Caco-2 (cell line): ENCODE measurements at regions not wholly inside any gene's neighbourhood (a gene's known extent, or its start where the extent isn't known, plus 50 kb on each side); places are given as distances from the start of the nearest gene placed in this dataset.

Experiments used
- BruUV-seq: library from RNA; stranded (reverse); fragments of 400-500 nt; replicated peaks from 2 replicates; lab custom pipeline; 2021; lab: Mats Ljungman, UMichigan
- CTCF ChIA-PET: fragments of 300-600 bp; sonication (Branson Sonifier 250); formaldehyde crosslinking; loops from one replicate; lab custom pipeline; 2022; ENCODE audit warnings: antibody characterized with exemption; lab: Charles Lee
- POLR2A ChIA-PET: fragments of 300-600 bp; sonication (Branson Sonifier 250); formaldehyde crosslinking; loops from one replicate; lab custom pipeline; 2022; ENCODE audit warnings: antibody characterized with exemption; lab: Charles Lee
- DNase-seq, 2 experiments: peaks; one replicate each; pipeline versions ENCODE4 v3.0.0 to v3.0.0-alpha.2; 2020 to 2022
- H3K27me3 ChIP-seq: replicated peaks from 2 replicates; pipeline ENCODE4 v1.6.0; 2011; ENCODE audit warnings: low read length; ENCODE audit not compliant: control insufficient read depth, insufficient read depth
- H3K36me3 ChIP-seq: 2 replicates; pipeline ENCODE4 v1.5.1; 2011; ENCODE audit warnings: low read length; ENCODE audit not compliant: control insufficient read depth, insufficient read depth
- H3K4me1 ChIP-seq: fragments of 250-450 bp; sonication (Bioruptor Pico); 2 replicates; pipeline ENCODE4 v1.5.1; 2020; ENCODE audit warnings: mild to moderate bottlenecking
- H3K4me3 ChIP-seq: 2 replicates; pipeline ENCODE4 v1.5.1; 2011; ENCODE audit warnings: low read depth, mild to moderate bottlenecking, control low read depth, low read length
- H3K9me3 ChIP-seq: fragments of 250-450 bp; sonication (Bioruptor Pico); 2 replicates; pipeline ENCODE4 v1.5.1; 2020; ENCODE audit warnings: mild to moderate bottlenecking, moderate library complexity
- H3K27ac Mint-ChIP-seq: one replicate; pipeline ENCODE4 v1.8.0; 2022; ENCODE audit warnings: mixed read lengths; ENCODE audit not compliant: unreplicated experiment
- H3K27me3 Mint-ChIP-seq: one replicate; pipeline ENCODE4 v1.8.0; 2022; ENCODE audit warnings: mixed read lengths; ENCODE audit not compliant: insufficient read depth, unreplicated experiment
- H3K36me3 Mint-ChIP-seq: one replicate; pipeline ENCODE4 v1.8.0; 2022; ENCODE audit warnings: mild to moderate bottlenecking, mixed read lengths; ENCODE audit not compliant: insufficient read depth, unreplicated experiment
- H3K4me1 Mint-ChIP-seq: one replicate; pipeline ENCODE4 v1.8.0; 2022; ENCODE audit warnings: low read depth, mixed read lengths; ENCODE audit not compliant: unreplicated experiment
- H3K4me3 Mint-ChIP-seq: one replicate; pipeline ENCODE4 v1.8.0; 2022; ENCODE audit warnings: mild to moderate bottlenecking, moderate library complexity, mixed read lengths; ENCODE audit not compliant: unreplicated experiment
- H3K9me3 Mint-ChIP-seq: one replicate; pipeline ENCODE4 v1.8.0; 2022; ENCODE audit warnings: mixed read lengths; ENCODE audit not compliant: unreplicated experiment
- intact Hi-C: fragments of 100-400 bp; cut with micrococcal nuclease; formaldehyde crosslinking; loops from one replicate; pipeline ENCODE4 v1.10.0; 2022; ENCODE audit not compliant: unreplicated experiment
- TF ChIP-seq, protein P1 (sequence below), 2 experiments: fragments of 200-600 bp in 1 of 2; IDR thresholded peaks; 1 replicate in 1 of 2; 2 replicates in 1 of 2; pipeline versions ENCODE4 v1.5.1 to v1.8.0; 2011 to 2022; ENCODE audit warnings: antibody characterized with exemption in 1 of 2, control low read depth in 1 of 2, inconsistent platforms in 1 of 2, low read depth in 1 of 2, low read length in 1 of 2, mild to moderate bottlenecking in 1 of 2, moderate library complexity in 1 of 2; ENCODE audit not compliant: insufficient read depth in 1 of 2, severe bottlenecking in 1 of 2, unreplicated experiment in 1 of 2

DNA sequence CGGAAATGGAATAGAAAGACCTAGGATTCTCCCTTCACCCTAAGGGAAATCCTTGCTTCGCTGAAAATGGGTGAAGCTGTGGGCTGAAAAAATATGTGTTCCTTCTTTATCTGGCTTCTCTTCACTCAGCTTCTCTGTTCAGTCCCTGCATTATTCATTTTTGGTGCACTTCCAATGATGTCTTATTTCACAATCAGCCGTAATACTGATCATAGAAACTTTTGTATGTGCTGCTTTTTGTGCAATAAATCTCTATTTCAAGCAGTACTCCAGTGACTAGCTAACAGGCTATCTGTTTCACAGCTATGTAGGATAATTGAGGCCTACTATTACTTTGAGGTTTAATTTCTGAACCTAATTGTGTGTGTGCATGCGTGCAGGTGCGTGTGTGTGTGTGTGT, 144.6 kb downstream of the FOXL1 start:
- no peaks in the 10 kb centered on the region for H3K36me3 ChIP-seq
- no peaks in the 10 kb centered on the region for H3K9me3 ChIP-seq
- TF ChIP-seq, protein P1, sequence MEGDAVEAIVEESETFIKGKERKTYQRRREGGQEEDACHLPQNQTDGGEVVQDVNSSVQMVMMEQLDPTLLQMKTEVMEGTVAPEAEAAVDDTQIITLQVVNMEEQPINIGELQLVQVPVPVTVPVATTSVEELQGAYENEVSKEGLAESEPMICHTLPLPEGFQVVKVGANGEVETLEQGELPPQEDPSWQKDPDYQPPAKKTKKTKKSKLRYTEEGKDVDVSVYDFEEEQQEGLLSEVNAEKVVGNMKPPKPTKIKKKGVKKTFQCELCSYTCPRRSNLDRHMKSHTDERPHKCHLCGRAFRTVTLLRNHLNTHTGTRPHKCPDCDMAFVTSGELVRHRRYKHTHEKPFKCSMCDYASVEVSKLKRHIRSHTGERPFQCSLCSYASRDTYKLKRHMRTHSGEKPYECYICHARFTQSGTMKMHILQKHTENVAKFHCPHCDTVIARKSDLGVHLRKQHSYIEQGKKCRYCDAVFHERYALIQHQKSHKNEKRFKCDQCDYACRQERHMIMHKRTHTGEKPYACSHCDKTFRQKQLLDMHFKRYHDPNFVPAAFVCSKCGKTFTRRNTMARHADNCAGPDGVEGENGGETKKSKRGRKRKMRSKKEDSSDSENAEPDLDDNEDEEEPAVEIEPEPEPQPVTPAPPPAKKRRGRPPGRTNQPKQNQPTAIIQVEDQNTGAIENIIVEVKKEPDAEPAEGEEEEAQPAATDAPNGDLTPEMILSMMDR (IDR thresholded peaks at IDR 0.05; ENCODE audit: insufficient read depth in 1 of 2, low read depth in 1 of 2, low read length in 1 of 2, severe bottlenecking in 1 of 2, unreplicated experiment in 1 of 2) = no peak
- ChIA-PET POLR2A (no interaction called here), CTCF (no interaction called here)
- no peaks in the 10 kb centered on the region for H3K4me1 Mint-ChIP-seq
- H3K4me3 ChIP-seq = no peak overlapping the region
- peaks cover 19% of the 10 kb centered on the region for H3K27me3 Mint-ChIP-seq
- no peaks in the 10 kb centered on the region for H3K36me3 Mint-ChIP-seq
- DNase-seq = no peak
- no TSS peak for BruUV-seq
- no peaks in the 10 kb centered on the region for H3K27me3 ChIP-seq
- no peaks in the 10 kb centered on the region for H3K4me1 ChIP-seq
- H3K4me3 Mint-ChIP-seq = no peak overlapping the region
- no peak overlapping the region for H3K27ac Mint-ChIP-seq
- H3K9me3 Mint-ChIP-seq = no peaks in the 10 kb centered on the region
- intact Hi-C loops = no loop called here

- no TSS peak for BruUV-seq
- H3K9me3 ChIP-seq = no peaks in the 10 kb centered on the region
- Mint-ChIP-seq H3K4me3 (no peak overlapping the region), H3K27me3 (peaks cover 24% of the 10 kb centered on the region), H3K9me3 (no peaks in the 10 kb centered on the region), H3K27ac (no peak overlapping the region), H3K4me1 (no peaks in the 10 kb centered on the region), H3K36me3 (no peaks in the 10 kb centered on the region)
- DNase-seq = no peak
- TF ChIP-seq, protein P1 (IDR thresholded peaks at IDR 0.05; ENCODE audit: insufficient read depth in 1 of 2, low read depth in 1 of 2, low read length in 1 of 2, severe bottlenecking in 1 of 2, unreplicated experiment in 1 of 2) = no peak
- ChIA-PET CTCF (no interaction called here), POLR2A (no interaction called here)
- no peaks in the 10 kb centered on the region for H3K27me3 ChIP-seq
- intact Hi-C loops = no loop called here
- H3K36me3 ChIP-seq = no peaks in the 10 kb centered on the region
- no peak overlapping the region for H3K4me3 ChIP-seq
- H3K4me1 ChIP-seq = no peaks in the 10 kb centered on the region
Measured at GRCh38 chr16:86723689-86724088, 145.3 kb downstream of the FOXL1 start.

- Mint-ChIP-seq H3K36me3 (no peaks in the 10 kb centered on the region), H3K4me1 (no peaks in the 10 kb centered on the region), H3K27me3 (peaks cover 25% of the 10 kb centered on the region), H3K27ac (no peak overlapping the region), H3K9me3 (no peaks in the 10 kb centered on the region), H3K4me3 (no peak overlapping the region)
- TF ChIP-seq, protein P1 (IDR thresholded peaks at IDR 0.05; ENCODE audit: insufficient read depth in 1 of 2, low read depth in 1 of 2, low read length in 1 of 2, severe bottlenecking in 1 of 2, unreplicated experiment in 1 of 2) = no peak
- ChIA-PET POLR2A (no interaction called here), CTCF (no interaction called here)
- no peaks in the 10 kb centered on the region for H3K36me3 ChIP-seq
- no peaks in the 10 kb centered on the region for H3K27me3 ChIP-seq
- H3K9me3 ChIP-seq = no peaks in the 10 kb centered on the region
- DNase-seq = no peak
- H3K4me3 ChIP-seq = no peak overlapping the region
- intact Hi-C loops = no loop called here
- no TSS peak for BruUV-seq
- no peaks in the 10 kb centered on the region for H3K4me1 ChIP-seq
Measured at GRCh38 chr16:86725401-86725800, 147.1 kb downstream of the FOXL1 start.
